ENCODE measurements at regions not wholly inside any gene's neighbourhood (a gene's known extent, or its start where the extent isn't known, plus 50 kb on each side); places are given as distances from the start of the nearest gene placed in this dataset.

GRCh38 chr2:46831051-46831868 lies 84.3 kb downstream of the MCFD2 start:
- CTCF ChIA-PET, result no interaction called here

GRCh38 chr2:46829231-46829995 lies 86.2 kb downstream of the MCFD2 start:
- Mint-ChIP-seq H3K36me3 (ENCODE audit: low read depth) (no peaks in the 10 kb centered on the region), H3K27me3 (peaks cover 17% of the 10 kb centered on the region), H3K4me1 (no peaks in the 10 kb centered on the region), H3K4me3 (no peak overlapping the region), H3K9me3 (peaks cover 6% of the 10 kb centered on the region), H3K27ac (no peak overlapping the region)
- ChIA-PET POLR2A (no interaction called here), CTCF (no interaction called here)
- intact Hi-C loops (cut with micrococcal nuclease), result no loop called here
- DNase-seq (no peak), ATAC-seq (ENCODE audit: low read depth) (no peak)
- TF ChIP-seq CTCF (IDR thresholded peaks at IDR 0.05), result no peak

More at GRCh38 chr2:46831051-46831868, 84.3 kb downstream of the MCFD2 start:
- no peaks in the 10 kb centered on the region for H3K36me3 Mint-ChIP-seq (ENCODE audit: low read depth)
- H3K27me3 Mint-ChIP-seq, result peaks cover 15% of the 10 kb centered on the region
- intact Hi-C loops (cut with micrococcal nuclease), result no loop called here
- DNase-seq (no peak), ATAC-seq (ENCODE audit: low read depth) (no peak)
- peaks cover 6% of the 10 kb centered on the region for H3K9me3 Mint-ChIP-seq
- POLR2A ChIA-PET, result no interaction called here
- H3K27ac Mint-ChIP-seq, result no peak overlapping the region
- no peaks in the 10 kb centered on the region for H3K4me1 Mint-ChIP-seq
- TF ChIP-seq CTCF (IDR thresholded peaks at IDR 0.05), result no peak
- H3K4me3 Mint-ChIP-seq, result no peak overlapping the region

- H3K27ac Mint-ChIP-seq, result no peak overlapping the region
- intact Hi-C loops (cut with micrococcal nuclease), result no loop called here
- ATAC-seq (ENCODE audit: low read depth), result no peak
- no peak for DNase-seq
- H3K4me1 Mint-ChIP-seq, result no peaks in the 10 kb centered on the region
- POLR2A ChIA-PET, result no interaction called here
- no peak for TF ChIP-seq CTCF (IDR thresholded peaks at IDR 0.05)
- peaks cover 6% of the 10 kb centered on the region for H3K9me3 Mint-ChIP-seq
- peaks cover 17% of the 10 kb centered on the region for H3K27me3 Mint-ChIP-seq
- no peaks in the 10 kb centered on the region for H3K36me3 Mint-ChIP-seq (ENCODE audit: low read depth)
- CTCF ChIA-PET, result no interaction called here
- H3K4me3 Mint-ChIP-seq, result no peak overlapping the region
Observed at GRCh38 chr2:46828491-46829230, 86.9 kb downstream of the MCFD2 start.

GRCh38 chr2:46828135-46828438 lies 87.5 kb downstream of the MCFD2 start:
- ChIA-PET CTCF (no interaction called here), POLR2A (no interaction called here)
- Mint-ChIP-seq H3K4me3 (no peak overlapping the region), H3K4me1 (no peaks in the 10 kb centered on the region), H3K27me3 (peaks cover 19% of the 10 kb centered on the region), H3K27ac (no peak overlapping the region), H3K36me3 (ENCODE audit: low read depth) (no peaks in the 10 kb centered on the region), H3K9me3 (peaks cover 5% of the 10 kb centered on the region)
- intact Hi-C loops (cut with micrococcal nuclease), result no loop called here
- DNase-seq (no peak), ATAC-seq (ENCODE audit: low read depth) (no peak)
- TF ChIP-seq CTCF (IDR thresholded peaks at IDR 0.05), result no peak
